Effector CD8-positive, alpha-beta T cell (primary cell): ENCODE measurements at regions not wholly inside any gene's neighbourhood (a gene's known extent, or its start where the extent isn't known, plus 50 kb on each side); places are given as distances from the start of the nearest gene placed in this dataset.
"Not testable (repeated sequence)": the region's sequence is repeated elsewhere in the genome, so short reads cannot be mapped to it uniquely, and the experiment has no call there.

Experiments
- DNase-seq: peaks from one replicate; lab custom pipeline; 2025; lab: John Stamatoyannopoulos, UW

GRCh38 chr7:155395176-155395797 lies 62.6 kb upstream of the EN2 start:
- no peak for DNase-seq

GRCh38 chr7:155396661-155397060 lies 61.3 kb upstream of the EN2 start:
- DNase-seq, result no peak

- not testable (repeated sequence) for DNase-seq
Observed at GRCh38 chr7:155397758-155398714, 59.9 kb upstream of the EN2 start.

- DNase-seq, result no peak
Observed at GRCh38 chr7:155398944-155399343, 59.0 kb upstream of the EN2 start.

- DNase-seq, result no peak
Observed at GRCh38 chr7:155399577-155399976, 58.4 kb upstream of the EN2 start.

GRCh38 chr7:155401231-155401630 lies 56.7 kb upstream of the EN2 start:
- no peak for DNase-seq

GRCh38 chr7:155401884-155402283 lies 56.0 kb upstream of the EN2 start:
- DNase-seq, result no peak

GRCh38 chr7:155402941-155403340 lies 55.0 kb upstream of the EN2 start:
- DNase-seq, result no peak

- DNase-seq, result no peak
Observed at GRCh38 chr7:155404976-155405375, 53.0 kb upstream of the EN2 start.

GRCh38 chr7:155405399-155406318 lies 52.3 kb upstream of the EN2 start:
- no peak for DNase-seq

- no peak for DNase-seq
Observed at GRCh38 chr7:155407799-155408198, 50.1 kb upstream of the EN2 start.
